Ishikawa (cell line): ENCODE measurements at regions not wholly inside any gene's neighbourhood (a gene's known extent, or its start where the extent isn't known, plus 50 kb on each side); places are given as distances from the start of the nearest gene placed in this dataset.

Experiments used
- CEBPB ChIP-seq: IDR thresholded peaks from 2 replicates; pipeline ENCODE4 v1.6.1; 2012
- CREB1 ChIP-seq: IDR thresholded peaks from 2 replicates; pipeline ENCODE4 v1.6.1; 2012; ENCODE audit warnings: low read depth
- EGR1 ChIP-seq: IDR thresholded peaks from 2 replicates; pipeline ENCODE4 v1.6.1; 2012
- EP300 ChIP-seq: IDR thresholded peaks from 2 replicates; pipeline ENCODE4 v1.6.1; 2012; ENCODE audit warnings: borderline replicate concordance
- FOXM1 ChIP-seq: IDR thresholded peaks from 2 replicates; pipeline ENCODE4 v1.6.1; 2012; ENCODE audit warnings: low read depth, borderline replicate concordance
- MAX ChIP-seq: IDR thresholded peaks from 2 replicates; pipeline ENCODE4 v1.6.1; 2012
- NFIC ChIP-seq: IDR thresholded peaks from 2 replicates; pipeline ENCODE4 v1.6.1; 2012
- RAD21 ChIP-seq: IDR thresholded peaks from 2 replicates; pipeline ENCODE4 v1.6.1; 2012; ENCODE audit warnings: low read depth
- REST ChIP-seq: IDR thresholded peaks from 2 replicates; pipeline ENCODE4 v1.6.1; 2012; ENCODE audit warnings: low read depth, mild to moderate bottlenecking
- TAF1 ChIP-seq: IDR thresholded peaks from 2 replicates; pipeline ENCODE4 v1.6.1; 2012; ENCODE audit warnings: low read depth, mild to moderate bottlenecking
- TCF12 ChIP-seq: IDR thresholded peaks from 2 replicates; pipeline ENCODE4 v1.6.1; 2012; ENCODE audit warnings: low read depth
- TEAD4 ChIP-seq: IDR thresholded peaks from 2 replicates; pipeline ENCODE4 v1.6.1; 2012
- USF1 ChIP-seq: IDR thresholded peaks from 2 replicates; pipeline ENCODE4 v1.6.1; 2012
- YY1 ChIP-seq: IDR thresholded peaks from 2 replicates; pipeline ENCODE4 v1.6.1; 2012; ENCODE audit warnings: low read depth
- ZBTB7A ChIP-seq: IDR thresholded peaks from 2 replicates; pipeline ENCODE4 v1.6.1; 2012; ENCODE audit warnings: low read depth

GRCh38 chr6:11366183-11366933, 133.9 kb upstream of the NEDD9 start:
- TF ChIP-seq REST (no peak), CREB1 (no peak)

- TF ChIP-seq FOXM1 (no peak), RAD21 (no peak)
Measured at GRCh38 chr6:11364971-11365397, 132.5 kb upstream of the NEDD9 start.

- TF ChIP-seq TCF12 = no peak
- TF ChIP-seq EGR1 = no peak
- no peak for TF ChIP-seq YY1
- no peak for TF ChIP-seq CREB1
Measured at GRCh38 chr6:11363881-11364576, 131.6 kb upstream of the NEDD9 start.

GRCh38 chr6:11362564-11362963, 130.1 kb upstream of the NEDD9 start:
- TF ChIP-seq ZBTB7A = no peak
- no peak for TF ChIP-seq RAD21
- TF ChIP-seq YY1 = no peak

GRCh38 chr6:11358904-11359830, 126.7 kb upstream of the NEDD9 start:
- TF ChIP-seq MAX (no peak), EGR1 (no peak), RAD21 (no peak), EP300 (no peak), YY1 (no peak), FOXM1 (no peak), CREB1 (no peak), TAF1 (no peak), REST (no peak), CEBPB (no peak), ZBTB7A (no peak), TEAD4 (no peak)

GRCh38 chr6:11357285-11357684, 124.8 kb upstream of the NEDD9 start:
- TF ChIP-seq TAF1 (no peak), REST (no peak), USF1 (no peak), ZBTB7A (no peak), TEAD4 (no peak), CREB1 (no peak), EGR1 (no peak), RAD21 (no peak), YY1 (no peak), EP300 (no peak), CEBPB (no peak), NFIC (no peak)
